Natural killer cell (primary cell): ENCODE measurements at regions not wholly inside any gene's neighbourhood (a gene's known extent, or its start where the extent isn't known, plus 50 kb on each side); places are given as distances from the start of the nearest gene placed in this dataset.

Source experiments
- ATAC-seq, 3 donors: fragments of 150-1000 bp in 2 of 3; fragments of 200-7000 bp in 1 of 3; cut with Tn5 transposase; 1 replicate in 1 of 3; 2 replicates in 2 of 3; pipeline ENCODE4 v1.10.0; 2021; ENCODE audit warnings: mild to moderate bottlenecking in 2 of 3, moderate library complexity in 2 of 3
- DNase-seq, 2 donors: peaks; one replicate each; pipeline versions ENCODE4 v3.0.0 to v3.0.0-alpha.2; 2013 to 2021; ENCODE audit warnings: mixed read lengths in 1 of 2
- H3K27ac ChIP-seq: one replicate; pipeline ENCODE4 v1.5.1; 2013; ENCODE audit warnings: mild to moderate bottlenecking, low read length
- H3K27me3 ChIP-seq: one replicate; pipeline ENCODE4 v1.6.1; 2013; ENCODE audit warnings: low read length; ENCODE audit not compliant: control insufficient read depth, insufficient read depth
- H3K36me3 ChIP-seq: one replicate; pipeline ENCODE4 v1.6.1; 2013; ENCODE audit warnings: low read length; ENCODE audit not compliant: control insufficient read depth, insufficient read depth
- H3K4me1 ChIP-seq: one replicate; pipeline ENCODE4 v1.6.1; 2013; ENCODE audit warnings: low read length; ENCODE audit not compliant: control insufficient read depth, insufficient read depth
- H3K4me3 ChIP-seq: one replicate; pipeline ENCODE4 v1.5.1; 2013; ENCODE audit warnings: low read length
- H3K9me3 ChIP-seq: one replicate; pipeline ENCODE4 v1.6.1; 2013; ENCODE audit warnings: low read length; ENCODE audit not compliant: control insufficient read depth, insufficient read depth
- H3K27ac Mint-ChIP-seq, 2 donors: one replicate each; pipeline ENCODE4 v1.8.0; 2022; ENCODE audit warnings: mild to moderate bottlenecking in 2 of 2, mixed read lengths in 2 of 2, moderate library complexity in 1 of 2
- H3K27me3 Mint-ChIP-seq, 2 donors: one replicate each; pipeline ENCODE4 v1.8.0; 2022; ENCODE audit warnings: low read depth in 2 of 2, mixed read lengths in 2 of 2
- H3K36me3 Mint-ChIP-seq: one replicate; pipeline ENCODE4 v1.8.0; 2022; ENCODE audit warnings: mixed read lengths
- H3K4me1 Mint-ChIP-seq, 2 donors: one replicate each; pipeline ENCODE4 v1.8.0; 2022; ENCODE audit warnings: mixed read lengths in 2 of 2
- H3K4me3 Mint-ChIP-seq: one replicate; pipeline ENCODE4 v1.8.0; 2022; ENCODE audit warnings: mild to moderate bottlenecking, moderate library complexity, mixed read lengths
- H3K9me3 Mint-ChIP-seq, 2 donors: one replicate each; pipeline ENCODE4 v1.8.0; 2022; ENCODE audit warnings: mixed read lengths in 2 of 2
- CTCF ChIP-seq: fragments of 200-600 bp; IDR thresholded peaks from one replicate; pipeline ENCODE4 v1.8.0; 2022; ENCODE audit warnings: antibody characterized with exemption
- WGBS: methylation state at CpG from one replicate; pipeline ENCODE4 v1.1.7; 2013; ENCODE audit warnings: missing lambda C conversion rate; ENCODE audit not compliant: insufficient coverage; 5-methylcytosine and 5-hydroxymethylcytosine counted together
- intact Hi-C: fragments of 100-400 bp; cut with micrococcal nuclease; formaldehyde crosslinking; loops from one replicate; pipeline ENCODE4 v1.14.2; 2022

DNA sequence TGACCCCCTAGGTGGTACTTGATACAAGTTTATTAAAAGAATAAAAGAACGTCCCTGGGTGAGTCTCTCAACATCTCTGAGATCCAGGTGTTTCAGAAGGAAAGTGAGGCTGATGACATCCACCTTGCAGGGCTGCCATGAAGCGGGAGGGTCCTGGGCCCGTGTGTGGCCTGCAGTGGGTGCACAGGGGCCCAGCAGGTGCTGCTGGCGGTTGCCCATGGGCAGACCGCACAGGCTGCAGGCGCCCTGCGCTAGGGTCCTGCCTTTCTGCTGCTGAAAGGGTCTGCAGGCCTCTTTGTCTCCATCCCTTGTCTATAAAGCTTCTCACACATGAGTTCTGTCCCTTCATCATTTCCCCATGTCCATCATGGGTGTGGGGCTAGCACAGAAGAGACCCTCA is 247.0 kb downstream of the TFCP2L1 start:
- H3K4me1 Mint-ChIP-seq: no peaks in the 10 kb centered on the region
- Histone ChIP-seq H3K4me1 (no peaks in the 10 kb centered on the region), H3K27me3 (no peaks in the 10 kb centered on the region), H3K4me3 (no peak overlapping the region), H3K36me3 (no peaks in the 10 kb centered on the region), H3K9me3 (no peaks in the 10 kb centered on the region), H3K27ac (no peak overlapping the region)
- ATAC-seq (no peak), DNase-seq (no peak)
- TF ChIP-seq CTCF: no peak
- no peak overlapping the region for H3K27ac Mint-ChIP-seq
- H3K4me3 Mint-ChIP-seq: no peak overlapping the region
- peaks cover 0 to 6% of the 10 kb centered on the region in 2 donors for H3K27me3 Mint-ChIP-seq
- H3K9me3 Mint-ChIP-seq: no peaks in the 10 kb centered on the region
- H3K36me3 Mint-ChIP-seq: no peaks in the 10 kb centered on the region
- 64% methylated on average over 6 of the region's 7 CpGs for WGBS
- intact Hi-C loops: no loop called here

DNA sequence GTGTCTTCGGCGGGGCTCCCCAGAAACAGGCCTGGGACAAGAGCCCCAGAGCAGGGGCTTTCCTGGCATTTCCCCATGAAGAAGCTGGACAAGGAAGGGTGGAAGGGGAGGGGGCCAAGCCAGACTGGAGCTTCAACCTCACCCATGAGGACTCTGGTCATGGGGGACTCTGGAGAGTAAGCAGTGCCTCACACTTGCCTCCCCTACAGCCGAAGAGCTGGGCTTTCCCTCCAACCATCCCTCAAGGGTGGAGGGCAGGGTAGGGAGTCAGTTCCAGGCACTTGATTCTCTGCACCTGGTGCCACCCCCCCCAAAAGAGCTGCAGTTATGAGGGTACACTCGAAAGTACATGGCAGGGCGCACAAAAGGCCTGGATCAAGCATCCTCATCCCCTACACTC is 246.6 kb downstream of the TFCP2L1 start:
- DNase-seq: no peak
- H3K9me3 Mint-ChIP-seq: no peaks in the 10 kb centered on the region
- TF ChIP-seq CTCF: no peak
- intact Hi-C loops: no loop called here
- Histone ChIP-seq H3K27ac (no peak overlapping the region), H3K36me3 (no peaks in the 10 kb centered on the region), H3K4me3 (no peak overlapping the region), H3K27me3 (no peaks in the 10 kb centered on the region), H3K9me3 (no peaks in the 10 kb centered on the region), H3K4me1 (no peaks in the 10 kb centered on the region)
- no peak overlapping the region for H3K27ac Mint-ChIP-seq
- peaks cover 0 to 6% of the 10 kb centered on the region in 2 donors for H3K27me3 Mint-ChIP-seq
- no peaks in the 10 kb centered on the region for H3K36me3 Mint-ChIP-seq
- no peak for ATAC-seq
- H3K4me1 Mint-ChIP-seq: no peaks in the 10 kb centered on the region
- no peak overlapping the region for H3K4me3 Mint-ChIP-seq
- 80% methylated on average over 4 of the region's 5 CpGs for WGBS

- WGBS: 83% methylated on average over 8 of the region's 8 CpGs
- ATAC-seq (no peak), DNase-seq (no peak)
- Histone ChIP-seq H3K4me3 (no peak overlapping the region), H3K36me3 (no peaks in the 10 kb centered on the region), H3K27me3 (no peaks in the 10 kb centered on the region), H3K4me1 (no peaks in the 10 kb centered on the region), H3K9me3 (no peaks in the 10 kb centered on the region), H3K27ac (no peak overlapping the region)
- H3K9me3 Mint-ChIP-seq: no peaks in the 10 kb centered on the region
- intact Hi-C loops: no loop called here
- H3K36me3 Mint-ChIP-seq: no peaks in the 10 kb centered on the region
- H3K4me3 Mint-ChIP-seq: no peak overlapping the region
- peaks cover 0 to 6% of the 10 kb centered on the region in 2 donors for H3K27me3 Mint-ChIP-seq
- no peak overlapping the region for H3K27ac Mint-ChIP-seq
- no peak for TF ChIP-seq CTCF
- H3K4me1 Mint-ChIP-seq: no peaks in the 10 kb centered on the region
Observed at GRCh38 chr2:121038891-121039616, 245.9 kb downstream of the TFCP2L1 start.

- no peak overlapping the region for H3K4me3 Mint-ChIP-seq
- H3K36me3 ChIP-seq: no peaks in the 10 kb centered on the region
- H3K36me3 Mint-ChIP-seq: no peaks in the 10 kb centered on the region
- no peaks in the 10 kb centered on the region for H3K4me1 ChIP-seq
- no peaks in the 10 kb centered on the region for H3K27me3 ChIP-seq
- no peak overlapping the region for H3K27ac ChIP-seq
- DNase-seq (no peak), ATAC-seq (no peak)
- no peak overlapping the region for H3K4me3 ChIP-seq
- no peaks in the 10 kb centered on the region for H3K9me3 Mint-ChIP-seq
- WGBS: 78% methylated on average over 2 of the region's 3 CpGs
- peaks cover 0 to 6% of the 10 kb centered on the region in 2 donors for H3K27me3 Mint-ChIP-seq
- H3K4me1 Mint-ChIP-seq: no peaks in the 10 kb centered on the region
- H3K9me3 ChIP-seq: no peaks in the 10 kb centered on the region
- H3K27ac Mint-ChIP-seq: no peak overlapping the region
- no peak for TF ChIP-seq CTCF
- intact Hi-C loops: no loop called here
Observed at GRCh38 chr2:121039679-121040078, 245.3 kb downstream of the TFCP2L1 start.
